T47D (cell line): ENCODE measurements at regions not wholly inside any gene's neighbourhood (a gene's known extent, or its start where the extent isn't known, plus 50 kb on each side); places are given as distances from the start of the nearest gene placed in this dataset.

Experiments used
- DNase-seq, 2 experiments: peaks; one replicate each; pipeline versions ENCODE4 v3.0.0 to v3.0.0-alpha.2; 2011 to 2012; ENCODE audit warnings: low read depth in 1 of 2, low spot score in 1 of 2
- JUND ChIP-seq: IDR thresholded peaks from 2 replicates; pipeline ENCODE4 v1.6.1; 2012; ENCODE audit warnings: low read depth
- in situ Hi-C: cut with HindIII; loops from 2 replicates; pipeline ENCODE4 v1.10.0; 2016; ENCODE audit warnings: low sequenced_read_pairs, low pct_unique_long_range_greater_than_20kb

DNA sequence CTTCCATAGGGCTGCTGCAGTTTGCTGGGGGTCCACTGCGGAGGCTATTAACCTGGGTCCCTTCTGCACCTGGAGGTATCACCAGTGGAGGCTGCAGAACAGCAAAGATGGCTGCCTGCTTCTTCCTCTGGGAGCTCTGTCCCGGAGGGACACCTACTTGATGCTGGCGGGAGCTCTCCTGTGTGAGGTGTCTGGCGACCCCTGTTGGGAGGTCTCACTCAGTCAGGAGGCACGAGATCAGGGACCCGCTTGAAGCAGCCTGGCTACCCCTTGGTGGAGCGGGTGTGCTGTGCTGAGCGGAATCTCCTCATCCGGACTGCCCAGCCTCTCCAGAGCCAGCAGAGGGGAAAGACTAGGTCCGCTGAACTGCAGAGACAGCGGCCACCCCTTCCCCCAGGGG, 56.0 kb upstream of the CTXND1 start:
- in situ Hi-C loops, result no loop called here
- no peak for DNase-seq
- TF ChIP-seq JUND, result no peak

DNA sequence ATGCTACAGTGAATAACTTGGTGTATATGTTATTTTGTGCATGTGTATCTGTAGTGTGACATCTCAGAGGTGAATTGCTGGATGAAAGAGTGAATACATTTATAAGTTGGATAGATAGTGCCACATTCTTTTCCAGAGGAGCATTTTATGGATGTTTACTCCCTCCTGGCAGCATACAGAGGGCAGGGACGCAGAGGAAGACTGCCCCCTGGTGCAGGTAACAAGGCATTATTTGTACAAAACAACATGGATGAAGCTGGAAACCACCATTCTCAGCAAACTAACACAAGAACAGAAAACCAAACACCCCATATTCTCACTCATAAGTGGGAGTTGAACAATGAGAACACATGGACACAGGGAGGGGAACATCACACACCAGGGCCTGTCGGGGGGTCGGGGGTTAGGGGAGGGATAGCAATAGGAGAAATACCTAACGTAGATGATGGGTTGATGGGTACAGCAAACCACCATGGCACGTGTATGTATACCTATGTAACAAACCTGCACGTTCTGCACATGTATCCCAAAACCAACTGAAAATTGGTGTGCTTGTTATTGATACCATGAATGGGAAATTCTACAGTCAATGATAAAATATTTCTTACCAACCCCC, 57.9 kb upstream of the CTXND1 start:
- in situ Hi-C loops, result no loop called here
- peak; percentile 10 to 51 for DNase-seq
- no peak for TF ChIP-seq JUND

DNA sequence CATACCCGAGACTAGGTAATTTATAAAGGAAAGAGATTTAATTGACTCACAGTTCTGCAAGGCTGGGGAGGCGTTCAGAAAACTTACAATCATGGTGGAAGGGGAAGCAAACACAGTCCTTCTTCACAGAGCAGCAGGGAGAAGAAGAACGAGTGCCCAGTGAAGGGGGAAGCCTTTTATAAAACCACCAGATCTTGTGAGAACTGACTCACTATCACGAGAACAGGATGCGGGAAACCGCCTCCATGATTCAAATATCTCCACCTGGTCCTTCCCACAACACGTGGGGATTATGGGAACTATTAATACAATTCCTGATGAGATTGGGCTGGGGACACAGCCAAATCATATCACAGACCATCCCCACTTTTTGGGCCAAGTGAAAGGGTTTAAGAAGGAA, 58.8 kb upstream of the CTXND1 start:
- in situ Hi-C loops, result no loop called here
- TF ChIP-seq JUND, result no peak
- DNase-seq, result no peak

DNA sequence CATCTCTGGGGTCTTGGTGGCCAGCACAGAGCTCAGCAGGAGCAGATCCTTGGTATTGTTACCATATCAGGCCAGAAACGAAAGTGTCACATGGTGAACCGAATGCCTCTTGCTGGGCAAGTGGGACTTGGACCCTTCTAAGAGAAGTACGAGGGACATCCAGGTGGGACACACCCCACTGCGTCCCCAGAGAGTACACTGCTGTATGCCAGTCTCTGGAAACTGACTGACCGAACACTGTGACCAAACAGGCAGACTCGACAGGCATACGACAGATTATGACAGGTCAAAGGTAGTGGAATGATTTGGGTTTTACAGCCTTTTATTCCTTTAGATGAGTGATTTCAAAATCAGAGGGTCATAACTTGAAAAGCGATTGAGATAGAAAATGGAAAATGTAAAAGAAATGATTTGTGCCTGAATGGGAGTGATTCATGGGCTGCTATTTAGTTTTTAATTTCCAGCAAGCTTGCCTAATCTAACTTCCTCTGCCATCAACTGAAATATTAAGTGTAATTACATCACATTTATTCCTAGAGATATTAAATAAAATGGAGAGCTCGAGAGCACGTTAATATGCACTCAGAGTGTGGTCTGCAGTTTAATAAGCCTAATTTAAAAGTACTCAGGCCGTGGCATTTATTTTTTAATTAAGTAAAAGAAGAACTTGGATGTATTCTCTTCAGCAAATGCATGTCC, 63.4 kb upstream of the CTXND1 start:
- no peak for TF ChIP-seq JUND
- in situ Hi-C loops, result no loop called here
- DNase-seq, result no peak

DNA sequence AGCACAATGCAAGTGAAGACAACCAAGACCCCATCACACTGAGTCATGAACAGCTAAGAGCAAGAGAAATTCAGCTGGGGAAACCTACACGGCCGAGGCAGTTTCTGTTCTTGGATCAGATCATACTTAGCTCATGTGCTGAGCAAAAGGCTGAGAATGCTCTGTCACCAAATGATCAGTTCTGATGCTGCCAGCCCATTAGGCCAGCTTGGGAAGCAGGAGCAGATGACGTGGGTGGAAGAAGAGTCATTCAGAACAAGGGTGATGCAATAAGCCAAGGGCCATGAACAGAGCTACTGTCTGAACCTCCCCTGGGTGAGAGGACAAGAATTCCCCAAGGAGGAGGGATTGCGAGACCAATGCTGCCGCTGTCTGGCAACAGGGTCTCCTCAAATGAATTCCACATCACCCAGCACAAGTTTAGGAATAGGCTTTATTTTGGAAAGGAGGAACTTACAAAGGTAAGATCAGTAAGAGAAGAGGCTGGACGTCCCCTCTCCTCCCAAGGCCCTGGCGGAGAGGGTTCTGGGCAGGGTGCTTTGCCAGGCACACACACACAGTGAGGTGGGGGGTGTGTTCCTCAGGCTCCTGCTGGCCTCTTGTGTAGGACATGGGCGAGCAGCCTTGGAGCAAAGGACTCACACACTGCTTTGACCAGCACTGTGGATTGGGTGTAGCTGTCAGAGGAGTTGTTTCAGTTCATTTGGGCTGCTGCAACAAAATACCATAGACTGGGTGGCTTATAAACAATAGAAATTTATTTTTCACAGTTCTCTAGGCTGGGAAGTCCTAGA, 65.6 kb upstream of the CTXND1 start:
- in situ Hi-C loops, result no loop called here
- no peak for TF ChIP-seq JUND
- no peak for DNase-seq

DNA sequence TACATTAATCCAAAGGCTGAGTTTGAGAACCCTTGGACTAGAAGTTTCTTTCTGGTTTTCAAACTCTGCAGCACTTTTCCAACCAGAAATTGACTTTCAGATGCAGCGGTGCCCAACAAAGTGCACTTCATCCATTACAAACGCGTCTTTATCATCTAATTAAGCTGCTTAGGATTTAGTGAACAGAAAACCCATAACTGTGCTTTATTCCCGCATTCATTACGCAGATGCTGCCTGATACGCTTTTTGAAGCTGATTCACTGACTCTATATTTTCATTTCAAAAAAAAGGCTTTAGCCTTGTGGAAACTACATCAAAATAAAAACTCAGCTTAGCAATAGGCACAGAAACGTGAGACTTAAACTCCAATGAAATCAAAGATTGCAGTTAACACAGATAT, 69.8 kb upstream of the CTXND1 start:
- no peak for TF ChIP-seq JUND
- in situ Hi-C loops, result no loop called here
- DNase-seq, result no peak

DNA sequence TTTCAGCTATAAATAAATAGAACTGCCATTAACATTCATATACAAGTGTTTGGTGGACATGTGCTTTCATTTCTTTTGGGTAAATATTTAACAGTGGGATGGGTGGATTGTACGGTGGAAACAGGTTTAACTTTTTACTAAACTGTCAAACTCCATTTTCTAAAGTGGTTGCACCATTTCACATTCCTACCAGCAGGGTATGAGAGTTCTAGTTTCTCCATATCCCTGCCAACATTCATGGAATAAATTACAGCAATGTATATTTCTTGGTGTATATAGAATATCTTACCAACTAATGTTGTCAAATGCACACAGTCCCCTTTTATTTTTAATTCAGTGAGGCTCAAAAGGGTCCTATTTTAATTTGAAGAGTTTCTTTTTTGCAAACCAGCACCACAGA, 71.3 kb upstream of the CTXND1 start:
- TF ChIP-seq JUND, result no peak
- peak in 1 of 2 experiments; percentile 25 for DNase-seq
- in situ Hi-C loops, result no loop called here

DNA sequence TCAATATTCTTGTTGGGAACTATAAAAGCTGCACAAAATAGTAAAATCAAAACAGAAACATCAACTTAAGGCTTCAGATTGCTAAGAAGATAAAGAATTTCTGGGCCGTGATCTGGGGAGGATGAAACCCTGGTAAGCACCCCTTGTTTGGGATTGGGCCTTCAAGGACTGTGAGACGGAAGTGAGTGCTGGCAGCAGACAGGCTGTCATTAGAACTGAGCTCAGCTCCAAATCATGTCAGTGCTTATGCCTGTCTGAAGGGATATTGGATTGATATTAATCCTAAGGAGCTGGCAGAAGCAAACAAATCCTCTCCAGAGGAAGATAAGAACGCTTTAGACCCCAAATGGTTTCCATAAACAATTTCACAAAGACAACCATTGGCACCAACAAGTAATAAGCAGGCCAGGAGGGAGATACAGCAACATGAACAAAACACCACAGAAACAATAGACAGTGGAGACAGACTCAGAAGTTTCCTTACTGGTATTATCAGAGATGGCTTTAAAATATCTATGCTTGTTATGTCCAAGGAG, 72.6 kb upstream of the CTXND1 start:
- in situ Hi-C loops, result no loop called here
- no peak for DNase-seq
- TF ChIP-seq JUND, result no peak

DNA sequence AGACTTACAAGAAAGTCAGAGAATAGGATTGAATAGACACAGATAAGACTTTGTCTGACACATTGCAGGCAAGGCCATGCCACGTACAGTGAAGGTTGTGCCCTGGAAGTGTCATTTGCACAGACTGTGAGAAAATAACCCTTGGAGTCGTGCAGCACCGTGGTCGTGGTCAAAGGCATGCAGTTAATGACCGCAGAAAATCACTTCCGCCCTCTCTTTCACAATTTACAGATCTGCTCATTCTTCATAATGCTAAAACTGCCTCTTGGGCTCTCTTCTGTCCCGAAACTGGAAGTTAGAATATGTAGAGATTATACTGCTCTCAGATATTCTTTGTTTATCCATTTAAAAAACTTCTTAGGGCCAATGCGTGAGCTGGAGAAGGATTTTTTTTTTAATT, 73.2 kb upstream of the CTXND1 start:
- no peak for DNase-seq
- no peak for TF ChIP-seq JUND
- in situ Hi-C loops, result no loop called here

DNA sequence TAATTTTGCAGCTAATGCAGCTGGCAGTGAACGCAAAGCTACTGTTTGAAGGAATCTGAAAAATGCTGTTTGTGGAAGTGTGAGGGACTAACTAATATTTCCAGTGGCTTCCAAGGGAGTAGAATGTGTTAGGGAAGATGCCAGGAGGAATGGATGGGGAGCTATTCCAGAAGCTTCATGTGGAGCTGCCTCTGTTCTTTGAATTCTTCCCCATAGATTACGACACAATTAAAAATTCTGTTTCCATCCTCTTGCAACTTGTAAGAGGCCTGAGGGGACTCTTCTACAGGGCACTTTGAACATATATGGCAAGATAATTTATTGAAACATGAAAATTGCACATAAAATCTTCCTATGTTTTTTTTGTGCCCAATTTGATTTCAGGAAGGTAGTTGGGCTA, 74.3 kb upstream of the CTXND1 start:
- DNase-seq, result no peak
- TF ChIP-seq JUND, result no peak
- in situ Hi-C loops, result no loop called here

DNA sequence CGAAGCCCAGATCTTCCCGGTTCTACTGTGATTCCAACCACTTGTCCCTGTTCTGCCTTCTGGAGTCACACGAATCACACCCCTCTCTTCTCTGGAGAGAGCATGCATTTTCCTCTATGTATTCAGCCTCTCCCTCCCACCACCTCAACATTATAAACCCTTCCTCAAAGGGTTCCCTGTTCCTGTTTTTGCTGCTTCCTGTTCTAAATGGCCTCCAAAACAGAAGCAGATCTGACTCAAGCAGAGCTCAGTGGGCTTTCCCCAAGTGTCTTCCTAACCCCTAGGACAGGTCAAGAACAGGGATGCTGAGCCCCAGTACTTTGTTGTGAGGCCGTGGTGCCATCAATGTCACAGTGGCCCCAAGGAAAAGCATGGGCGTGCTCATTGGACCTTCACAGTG, 75.7 kb upstream of the ARNT2 start:
- in situ Hi-C loops, result no loop called here
- DNase-seq, result no peak
- TF ChIP-seq JUND, result no peak

DNA sequence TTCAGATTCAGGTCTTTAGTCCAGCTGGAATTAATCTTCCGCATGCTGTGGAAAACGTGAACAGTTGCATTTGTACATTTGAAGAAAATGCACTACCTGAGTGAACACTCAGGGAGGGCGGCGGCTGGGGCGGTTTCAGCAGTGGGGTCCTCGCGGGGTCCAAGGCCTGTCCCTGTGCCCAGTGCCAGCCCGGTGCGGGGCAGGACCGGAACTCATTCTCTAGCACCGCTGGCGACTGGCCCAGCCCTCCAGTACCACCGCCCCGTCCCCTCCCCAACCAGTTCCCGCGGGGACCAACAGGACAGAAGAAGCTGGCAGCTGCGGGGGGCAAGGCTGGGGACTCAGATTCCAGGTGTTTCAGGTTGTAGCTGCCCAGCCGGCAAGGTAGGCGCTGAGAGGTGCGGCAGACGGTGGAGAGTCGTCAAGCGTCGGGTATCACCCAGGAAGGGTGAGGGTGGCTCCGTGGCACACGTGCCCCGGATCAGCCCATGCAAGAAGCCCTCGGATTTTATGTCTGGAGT, 72.2 kb upstream of the ARNT2 start:
- no peak for TF ChIP-seq JUND
- in situ Hi-C loops, result no loop called here
- no peak for DNase-seq

DNA sequence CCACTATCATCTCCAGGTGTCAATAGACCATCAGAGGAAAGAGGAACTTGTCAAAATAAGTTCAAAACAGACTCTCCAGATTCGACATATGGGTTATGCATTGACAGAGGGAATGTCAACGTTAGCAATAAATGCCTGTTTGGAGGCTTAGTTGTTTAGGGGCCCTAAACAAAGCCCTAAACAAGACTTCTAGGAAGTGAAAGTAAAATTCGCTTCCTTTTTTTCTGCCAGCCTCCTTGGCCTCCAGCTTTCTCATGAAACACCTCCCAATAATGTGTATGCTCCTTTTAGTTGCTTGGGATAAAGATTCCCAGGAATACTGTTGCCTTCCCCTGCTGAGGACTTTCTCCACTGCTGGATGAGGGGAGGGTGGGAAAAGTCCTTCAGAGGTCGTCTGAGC, 70.9 kb upstream of the ARNT2 start:
- in situ Hi-C loops, result no loop called here
- no peak for DNase-seq
- no peak for TF ChIP-seq JUND
